ENCODE measurements at regions not wholly inside any gene's neighbourhood (a gene's known extent, or its start where the extent isn't known, plus 50 kb on each side); places are given as distances from the start of the nearest gene placed in this dataset.

GRCh38 chrX:4314586-4314985, 601.1 kb upstream of the PRKX start:
- TF ChIP-seq ZNF8 (CRISPR knock-in tag; IDR thresholded peaks at IDR 0.05) (no peak), ESRRG (CRISPR knock-in tag; IDR thresholded peaks at IDR 0.05) (no peak), ZFP30 (CRISPR knock-in tag; IDR thresholded peaks at IDR 0.05) (no peak), CSDC2 (CRISPR knock-in tag; IDR thresholded peaks at IDR 0.05) (no peak), CREB5 (CRISPR knock-in tag; IDR thresholded peaks at IDR 0.05; ENCODE audit: low read depth) (no peak), ARNTL (CRISPR knock-in tag; IDR thresholded peaks at IDR 0.05; ENCODE audit: borderline replicate concordance, low read depth) (no peak), PPARA (CRISPR knock-in tag; IDR thresholded peaks at IDR 0.05; ENCODE audit: borderline replicate concordance) (no peak), PATZ1 (CRISPR knock-in tag; IDR thresholded peaks at IDR 0.05; ENCODE audit: borderline replicate concordance) (no peak), POU6F1 (CRISPR knock-in tag; IDR thresholded peaks at IDR 0.05; ENCODE audit: borderline replicate concordance, low read depth) (no peak), BACH2 (CRISPR knock-in tag; IDR thresholded peaks at IDR 0.05; ENCODE audit: borderline replicate concordance) (no peak)
